Uterus (tissue), 2 donors: ENCODE measurements at regions not wholly inside any gene's neighbourhood (a gene's known extent, or its start where the extent isn't known, plus 50 kb on each side); places are given as distances from the start of the nearest gene placed in this dataset.

Experiments
- POLR2A ChIP-seq, 2 donors: fragments of 450-650 bp; IDR thresholded peaks; one replicate each; pipeline ENCODE4 v1.6.1; 2016; ENCODE audit warnings: antibody characterized with exemption in 2 of 2, mild to moderate bottlenecking in 1 of 2, moderate library complexity in 1 of 2
- TF ChIP-seq, protein P1 (sequence below), 4 experiments: fragments of 200-600 bp in 2 of 4; fragments of 450-650 bp in 2 of 4; sonication (generic) in 2 of 4; IDR thresholded peaks; one replicate each; pipeline ENCODE4 v1.5.1; 2016 to 2019; ENCODE audit warnings: antibody characterized with exemption in 4 of 4, mild to moderate bottlenecking in 2 of 4, moderate library complexity in 1 of 4

DNA sequence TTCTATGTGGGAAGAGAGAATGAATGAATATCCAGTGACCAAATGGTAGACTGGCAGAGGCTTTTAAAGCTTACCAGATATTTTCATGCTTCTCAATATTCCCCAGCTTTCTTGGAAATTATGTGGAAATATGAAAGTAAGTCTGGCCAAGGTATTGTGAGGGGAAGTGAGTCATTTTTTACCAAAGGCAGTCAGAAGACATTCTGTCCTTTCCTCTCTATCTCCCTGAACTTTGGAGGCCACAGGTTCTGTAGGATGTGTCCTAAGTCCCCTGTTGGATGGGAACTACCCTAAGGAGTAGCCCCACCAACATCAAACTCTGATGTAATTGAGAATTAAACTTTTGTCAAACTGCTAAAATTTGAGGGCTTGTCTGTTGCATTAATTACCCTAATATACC, 593.8 kb upstream of the NRSN1 start:
- TF ChIP-seq, protein P1, sequence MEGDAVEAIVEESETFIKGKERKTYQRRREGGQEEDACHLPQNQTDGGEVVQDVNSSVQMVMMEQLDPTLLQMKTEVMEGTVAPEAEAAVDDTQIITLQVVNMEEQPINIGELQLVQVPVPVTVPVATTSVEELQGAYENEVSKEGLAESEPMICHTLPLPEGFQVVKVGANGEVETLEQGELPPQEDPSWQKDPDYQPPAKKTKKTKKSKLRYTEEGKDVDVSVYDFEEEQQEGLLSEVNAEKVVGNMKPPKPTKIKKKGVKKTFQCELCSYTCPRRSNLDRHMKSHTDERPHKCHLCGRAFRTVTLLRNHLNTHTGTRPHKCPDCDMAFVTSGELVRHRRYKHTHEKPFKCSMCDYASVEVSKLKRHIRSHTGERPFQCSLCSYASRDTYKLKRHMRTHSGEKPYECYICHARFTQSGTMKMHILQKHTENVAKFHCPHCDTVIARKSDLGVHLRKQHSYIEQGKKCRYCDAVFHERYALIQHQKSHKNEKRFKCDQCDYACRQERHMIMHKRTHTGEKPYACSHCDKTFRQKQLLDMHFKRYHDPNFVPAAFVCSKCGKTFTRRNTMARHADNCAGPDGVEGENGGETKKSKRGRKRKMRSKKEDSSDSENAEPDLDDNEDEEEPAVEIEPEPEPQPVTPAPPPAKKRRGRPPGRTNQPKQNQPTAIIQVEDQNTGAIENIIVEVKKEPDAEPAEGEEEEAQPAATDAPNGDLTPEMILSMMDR (IDR thresholded peaks at IDR 0.05): no peak
- TF ChIP-seq POLR2A (IDR thresholded peaks at IDR 0.05): no peak
